K562 (cell line): ENCODE measurements at regions not wholly inside any gene's neighbourhood (a gene's known extent, or its start where the extent isn't known, plus 50 kb on each side); places are given as distances from the start of the nearest gene placed in this dataset.

Experiments
- ATAC-seq: fragments of 200-7000 bp; cut with Tn5 transposase; 3 replicates; pipeline ENCODE4 v1.9.1; 2020; ENCODE audit warnings: moderate library complexity
- BruUV-seq: library from RNA; stranded (reverse); fragments of 400-500 nt; replicated peaks from 2 replicates; lab custom pipeline; 2021; lab: Mats Ljungman, UMichigan
- CTCF ChIA-PET: fragments of 300-600 bp; formaldehyde crosslinking; extraction: SDS; loops from one replicate; lab custom pipeline; 2021; ENCODE audit warnings: low intra/inter-chr PET ratio; lab: Yijun Ruan, JAX
- POLR2A ChIA-PET: fragments of 300-600, 350-650 bp; sonication (Branson Sonifier 250); formaldehyde crosslinking; extraction: SDS; loops from one replicate; lab custom pipeline; 2021; ENCODE audit warnings: antibody characterized with exemption, inconsistent platforms; lab: Yijun Ruan, JAX
- DNase-seq, 4 experiments: peaks; one replicate each; pipeline versions ENCODE4 v3.0.0 to v3.0.0-alpha.2; 2011 to 2018; ENCODE audit warnings: low spot score in 3 of 4, mixed read lengths in 3 of 4; ENCODE audit errors: extremely low read depth in 1 of 4
- FAIRE-seq: peaks from 2 replicates; lab custom pipeline; 2011; peaks lifted over from hg19 to GRCh38; lab: Jason Lieb, UNC
- H2AFZ ChIP-seq: 2 replicates; pipeline ENCODE4 v1.6.0; 2011; ENCODE audit warnings: low read depth, low read length, control low read depth, inconsistent platforms
- H3K27ac ChIP-seq: fragments of 200-600 bp; 3 replicates; pipeline ENCODE4 v1.8.0; 2011; ENCODE audit warnings: low read depth, mild to moderate bottlenecking, control low read depth, inconsistent platforms, low read length, moderate library complexity, mixed read lengths; ENCODE audit errors: extremely low read depth
- H3K27me3 ChIP-seq, 2 experiments: fragments of 300-600 bp in 1 of 2; 2 replicates in 1 of 2; 3 replicates in 1 of 2; pipeline versions ENCODE4 v1.6.0 to v1.8.0; 2011; ENCODE audit warnings: inconsistent platforms in 2 of 2, low read length in 2 of 2, mild to moderate bottlenecking in 1 of 2, mixed read lengths in 1 of 2, moderate library complexity in 1 of 2; ENCODE audit not compliant: control insufficient read depth in 2 of 2, insufficient read depth in 2 of 2
- H3K36me3 ChIP-seq: fragments of 300-600 bp; 3 replicates; pipeline ENCODE4 v1.8.0; 2011; ENCODE audit warnings: mild to moderate bottlenecking, low read length, inconsistent platforms; ENCODE audit not compliant: control insufficient read depth, insufficient read depth
- H3K4me1 ChIP-seq, 2 experiments: fragments of 200-600 bp in 1 of 2; replicated peaks in 1 of 2; 2 replicates in 1 of 2; 3 replicates in 1 of 2; pipeline versions ENCODE4 v1.5.1 to v1.8.0; 2011; ENCODE audit warnings: inconsistent platforms in 2 of 2, low read length in 2 of 2, mild to moderate bottlenecking in 1 of 2, mixed read lengths in 1 of 2, moderate library complexity in 1 of 2; ENCODE audit not compliant: control insufficient read depth in 2 of 2, insufficient read depth in 2 of 2
- H3K4me2 ChIP-seq: 2 replicates; pipeline ENCODE4 v1.6.1; 2011; ENCODE audit warnings: low read length, control low read depth, inconsistent platforms, mixed read lengths; ENCODE audit not compliant: insufficient read depth
- H3K4me3 ChIP-seq: fragments of 200-600 bp; sonication (generic), shearing (Covaris generic); 2 replicates; pipeline ENCODE4 v1.5.1; 2016; ENCODE audit warnings: control low read depth, inconsistent platforms
- H3K79me2 ChIP-seq: fragments of 200-600 bp; 3 replicates; pipeline ENCODE4 v1.8.0; 2011; ENCODE audit warnings: low read length, inconsistent platforms; ENCODE audit not compliant: control insufficient read depth, insufficient read depth
- H3K9ac ChIP-seq, 2 experiments: 2 replicates each; pipeline versions ENCODE4 v1.6.0 to v1.6.1; 2011; ENCODE audit warnings: low read depth in 2 of 2, low read length in 2 of 2, control low read depth in 1 of 2, inconsistent platforms in 1 of 2, mild to moderate bottlenecking in 1 of 2, mixed read lengths in 1 of 2; ENCODE audit not compliant: insufficient read depth in 1 of 2
- H3K9me1 ChIP-seq: one replicate; pipeline ENCODE4 v1.6.0; 2011; ENCODE audit warnings: inconsistent platforms, mild to moderate bottlenecking, low read length, moderate library complexity; ENCODE audit not compliant: control insufficient read depth, insufficient read depth
- H3K9me3 ChIP-seq: replicated peaks from 2 replicates; pipeline ENCODE4 v1.5.1; 2011; ENCODE audit warnings: low read depth, low read length, inconsistent platforms; ENCODE audit not compliant: control insufficient read depth, insufficient read depth
- H4K20me1 ChIP-seq: replicated peaks from 2 replicates; pipeline ENCODE4 v1.6.1; 2011; ENCODE audit warnings: low read length, inconsistent platforms, mixed read lengths; ENCODE audit not compliant: control insufficient read depth, insufficient read depth
- BRF1 ChIP-seq: IDR thresholded peaks from 3 replicates; pipeline ENCODE4 v1.6.1; 2011; ENCODE audit warnings: borderline replicate concordance, mild to moderate bottlenecking; ENCODE audit not compliant: insufficient read length; ENCODE audit errors: extremely low read depth
- CHCHD3 ChIP-seq: fragments of 250-450 bp; sonication (Bioruptor Pico); IDR thresholded peaks from 2 replicates; pipeline ENCODE4 v2.1.2; 2022; ENCODE audit warnings: mild to moderate bottlenecking
- NCOR1 ChIP-seq: fragments of 450-650 bp; IDR thresholded peaks from 2 replicates; pipeline ENCODE4 v1.6.1; 2016; ENCODE audit warnings: mild to moderate bottlenecking, moderate library complexity
- NEUROD1 ChIP-seq: fragments of 150-350 bp; IDR thresholded peaks from 2 replicates; pipeline ENCODE4 v1.6.1; 2014; ENCODE audit warnings: borderline replicate concordance, low read length, low read depth; ENCODE audit not compliant: partially characterized antibody
- PCBP1 ChIP-seq: fragments of 200-400 bp; formaldehyde crosslinking; IDR thresholded peaks from 2 replicates; pipeline ENCODE4 v1.6.1; 2018; ENCODE audit warnings: mild to moderate bottlenecking, low read depth, low read length; ENCODE audit not compliant: poor library complexity, severe bottlenecking
- WGBS: fragments of 100-300 bp; shearing (Covaris generic); methylation state at CpG from one replicate; pipeline ENCODE4 v1.1.6; 2016; ENCODE audit warnings: low coverage, mixed read lengths; ENCODE audit not compliant: insufficient coverage; ENCODE audit errors: missing lambda C conversion rate; 5-methylcytosine and 5-hydroxymethylcytosine counted together
- in situ Hi-C: fragments of 300-500 bp; cut with MboI; formaldehyde crosslinking; loops from 4 replicates; pipeline ENCODE4 v1.15.0; 2018; ENCODE audit warnings: inconsistent platforms, mixed read lengths
- intact Hi-C: fragments of 100-400 bp; cut with micrococcal nuclease; formaldehyde crosslinking; loops from 2 replicates; pipeline ENCODE4 v1.14.2; 2022
- TF ChIP-seq, protein P1 (sequence below): sonication (generic); formaldehyde crosslinking; IDR thresholded peaks from 2 replicates; pipeline ENCODE4 v1.8.1; 2023; ENCODE audit warnings: mild to moderate bottlenecking, missing genetic modification reagents, moderate library complexity
- TF ChIP-seq, protein P2 (sequence below): sonication (generic); formaldehyde crosslinking; IDR thresholded peaks from 2 replicates; pipeline ENCODE4 v1.8.0; 2023; ENCODE audit warnings: mild to moderate bottlenecking, missing genetic modification reagents

DNA sequence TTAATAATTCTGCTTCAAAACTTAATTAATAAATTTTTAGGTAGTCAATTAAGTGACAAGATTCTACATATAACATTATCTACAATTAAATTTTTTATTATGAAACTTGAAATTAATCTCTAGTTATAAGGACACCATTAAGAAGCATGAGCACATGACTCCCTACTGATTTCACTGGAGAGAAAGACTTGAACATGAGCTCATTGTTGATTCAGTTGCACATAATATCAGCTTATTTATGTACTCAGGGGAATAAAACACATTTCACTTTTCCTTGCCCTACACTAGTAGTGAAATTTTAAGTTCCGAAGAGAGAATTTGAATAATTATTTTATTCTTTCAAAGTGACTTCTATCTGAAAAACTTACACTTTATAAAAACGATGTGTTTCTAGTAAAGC lies 370.2 kb upstream of the EPHA7 start (continued):
- TF ChIP-seq, protein P1, sequence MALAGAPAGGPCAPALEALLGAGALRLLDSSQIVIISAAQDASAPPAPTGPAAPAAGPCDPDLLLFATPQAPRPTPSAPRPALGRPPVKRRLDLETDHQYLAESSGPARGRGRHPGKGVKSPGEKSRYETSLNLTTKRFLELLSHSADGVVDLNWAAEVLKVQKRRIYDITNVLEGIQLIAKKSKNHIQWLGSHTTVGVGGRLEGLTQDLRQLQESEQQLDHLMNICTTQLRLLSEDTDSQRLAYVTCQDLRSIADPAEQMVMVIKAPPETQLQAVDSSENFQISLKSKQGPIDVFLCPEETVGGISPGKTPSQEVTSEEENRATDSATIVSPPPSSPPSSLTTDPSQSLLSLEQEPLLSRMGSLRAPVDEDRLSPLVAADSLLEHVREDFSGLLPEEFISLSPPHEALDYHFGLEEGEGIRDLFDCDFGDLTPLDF = no peak

DNA sequence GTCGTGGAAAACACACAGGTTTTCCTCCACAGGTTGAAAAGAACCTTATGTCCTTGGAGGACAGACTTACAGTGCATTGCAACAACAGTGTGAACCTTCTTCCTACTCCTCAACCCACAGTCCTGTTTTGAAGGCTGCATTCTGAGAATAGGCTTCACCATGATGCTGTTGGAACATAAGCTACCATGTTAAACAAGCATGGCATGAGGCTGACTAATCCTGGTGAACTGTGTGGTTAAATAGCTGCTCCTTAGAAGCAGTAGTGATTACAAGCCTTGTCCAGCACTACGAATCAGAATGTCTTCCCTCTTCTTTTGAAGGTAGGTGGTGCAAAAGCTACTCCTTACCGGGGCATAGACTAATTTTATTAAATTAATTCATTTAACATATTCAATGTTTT lies 368.5 kb upstream of the EPHA7 start:
- in situ Hi-C loops = no loop called here
- H3K27ac ChIP-seq = no peak overlapping the region

More for the DNA sequence above, 368.5 kb upstream of the EPHA7 start:
- Histone ChIP-seq H3K36me3 (no peaks in the 10 kb centered on the region), H3K4me3 (no peak overlapping the region), H3K9me3 (no peaks in the 10 kb centered on the region; the same call in 1 of the 2 replicates), H3K4me2 (no peak overlapping the region), H3K79me2 (no peaks in the 10 kb centered on the region), H3K9me1 (no peaks in the 10 kb centered on the region), H3K4me1 (no peaks in the 10 kb centered on the region), H3K9ac (no peak overlapping the region), H2AFZ (no peak overlapping the region), H4K20me1 (no peaks in the 10 kb centered on the region), H3K27me3 (no peaks in the 10 kb centered on the region)
- 0% methylated on average over 3 of the region's 3 CpGs for WGBS
- no peak for DNase-seq
- no TSS peak for BruUV-seq
- ChIA-PET CTCF (no interaction called here), POLR2A (no interaction called here)
- no peak for FAIRE-seq
- intact Hi-C loops = no loop called here
- ATAC-seq = no peak
- no peak for TF ChIP-seq BRF1
- TF ChIP-seq CHCHD3 (CRISPR knock-in tag) = no peak
- no peak for TF ChIP-seq PCBP1
- TF ChIP-seq NEUROD1 = no peak
- no peak for TF ChIP-seq NCOR1
- TF ChIP-seq, protein P2, sequence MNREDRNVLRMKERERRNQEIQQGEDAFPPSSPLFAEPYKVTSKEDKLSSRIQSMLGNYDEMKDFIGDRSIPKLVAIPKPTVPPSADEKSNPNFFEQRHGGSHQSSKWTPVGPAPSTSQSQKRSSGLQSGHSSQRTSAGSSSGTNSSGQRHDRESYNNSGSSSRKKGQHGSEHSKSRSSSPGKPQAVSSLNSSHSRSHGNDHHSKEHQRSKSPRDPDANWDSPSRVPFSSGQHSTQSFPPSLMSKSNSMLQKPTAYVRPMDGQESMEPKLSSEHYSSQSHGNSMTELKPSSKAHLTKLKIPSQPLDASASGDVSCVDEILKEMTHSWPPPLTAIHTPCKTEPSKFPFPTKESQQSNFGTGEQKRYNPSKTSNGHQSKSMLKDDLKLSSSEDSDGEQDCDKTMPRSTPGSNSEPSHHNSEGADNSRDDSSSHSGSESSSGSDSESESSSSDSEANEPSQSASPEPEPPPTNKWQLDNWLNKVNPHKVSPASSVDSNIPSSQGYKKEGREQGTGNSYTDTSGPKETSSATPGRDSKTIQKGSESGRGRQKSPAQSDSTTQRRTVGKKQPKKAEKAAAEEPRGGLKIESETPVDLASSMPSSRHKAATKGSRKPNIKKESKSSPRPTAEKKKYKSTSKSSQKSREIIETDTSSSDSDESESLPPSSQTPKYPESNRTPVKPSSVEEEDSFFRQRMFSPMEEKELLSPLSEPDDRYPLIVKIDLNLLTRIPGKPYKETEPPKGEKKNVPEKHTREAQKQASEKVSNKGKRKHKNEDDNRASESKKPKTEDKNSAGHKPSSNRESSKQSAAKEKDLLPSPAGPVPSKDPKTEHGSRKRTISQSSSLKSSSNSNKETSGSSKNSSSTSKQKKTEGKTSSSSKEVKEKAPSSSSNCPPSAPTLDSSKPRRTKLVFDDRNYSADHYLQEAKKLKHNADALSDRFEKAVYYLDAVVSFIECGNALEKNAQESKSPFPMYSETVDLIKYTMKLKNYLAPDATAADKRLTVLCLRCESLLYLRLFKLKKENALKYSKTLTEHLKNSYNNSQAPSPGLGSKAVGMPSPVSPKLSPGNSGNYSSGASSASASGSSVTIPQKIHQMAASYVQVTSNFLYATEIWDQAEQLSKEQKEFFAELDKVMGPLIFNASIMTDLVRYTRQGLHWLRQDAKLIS (CRISPR knock-in tag) = no peak
